Mesenchymal stem cell (in vitro differentiated cells and primary cell): ENCODE measurements at regions not wholly inside any gene's neighbourhood (a gene's known extent, or its start where the extent isn't known, plus 50 kb on each side); places are given as distances from the start of the nearest gene placed in this dataset.
A peak's percentile ranks its signal among the peaks of the same experiment; 100 is the strongest.

Experiments used
- DNase-seq: peaks from one replicate; pipeline ENCODE4 v3.0.0-alpha.2; 2013
- H2AFZ ChIP-seq: one replicate; pipeline ENCODE4 v1.6.1; 2013; ENCODE audit warnings: low read depth, mild to moderate bottlenecking, control low read depth, inconsistent platforms, low read length, moderate library complexity
- H2AK5ac ChIP-seq: 2 replicates; pipeline ENCODE4 v1.6.1; 2013; ENCODE audit warnings: low read length, moderate library complexity, mild to moderate bottlenecking, inconsistent platforms; ENCODE audit not compliant: severe bottlenecking
- H2BK120ac ChIP-seq: one replicate; pipeline ENCODE4 v1.6.1; 2013; ENCODE audit warnings: low read depth, mild to moderate bottlenecking, inconsistent platforms, low read length, moderate library complexity
- H2BK12ac ChIP-seq, 2 experiments: one replicate each; pipeline ENCODE4 v1.6.1; 2013; ENCODE audit warnings: inconsistent platforms in 2 of 2, low read length in 2 of 2, mild to moderate bottlenecking in 2 of 2, moderate library complexity in 2 of 2, control low read depth in 1 of 2
- H2BK15ac ChIP-seq: one replicate; pipeline ENCODE4 v1.6.1; 2013; ENCODE audit warnings: mild to moderate bottlenecking, low read depth, inconsistent platforms; ENCODE audit not compliant: poor library complexity, severe bottlenecking
- H2BK5ac ChIP-seq: 2 replicates; pipeline ENCODE4 v1.6.1; 2013; ENCODE audit warnings: low read depth, mild to moderate bottlenecking, low read length, control low read depth, inconsistent platforms; ENCODE audit not compliant: poor library complexity, severe bottlenecking
- H3K14ac ChIP-seq, 2 experiments: one replicate each; pipeline ENCODE4 v1.6.1; 2013; ENCODE audit warnings: inconsistent platforms in 2 of 2, low read length in 2 of 2, control low read depth in 1 of 2, mild to moderate bottlenecking in 1 of 2, moderate library complexity in 1 of 2
- H3K18ac ChIP-seq, 2 experiments: one replicate each; pipeline ENCODE4 v1.6.1; 2013; ENCODE audit warnings: inconsistent platforms in 2 of 2, low read length in 2 of 2, control low read depth in 1 of 2, low read depth in 1 of 2, mild to moderate bottlenecking in 1 of 2
- H3K23ac ChIP-seq, 2 experiments: one replicate each; pipeline ENCODE4 v1.6.1; 2013; ENCODE audit warnings: inconsistent platforms in 2 of 2, low read length in 2 of 2, mild to moderate bottlenecking in 2 of 2, moderate library complexity in 2 of 2, control low read depth in 1 of 2
- H3K27ac ChIP-seq: 2 replicates; pipeline ENCODE4 v1.5.1; 2013; ENCODE audit warnings: mild to moderate bottlenecking, moderate library complexity, low read length, control low read depth, inconsistent platforms; ENCODE audit not compliant: poor library complexity, severe bottlenecking
- H3K27me3 ChIP-seq, 2 experiments: 2 replicates each; pipeline versions ENCODE4 v1.6.1 to v1.7.0; 2013; ENCODE audit warnings: low read length in 2 of 2, mild to moderate bottlenecking in 2 of 2, moderate library complexity in 2 of 2, control low read depth in 1 of 2, inconsistent platforms in 1 of 2; ENCODE audit not compliant: control insufficient read depth in 1 of 2, insufficient read depth in 1 of 2
- H3K36me3 ChIP-seq, 2 experiments: 2 replicates each; pipeline versions ENCODE4 v1.6.1 to v1.7.0; 2013; ENCODE audit warnings: low read length in 2 of 2, control low read depth in 1 of 2, inconsistent platforms in 1 of 2, low read depth in 1 of 2, mild to moderate bottlenecking in 1 of 2; ENCODE audit not compliant: insufficient read depth in 2 of 2, control insufficient read depth in 1 of 2
- H3K4ac ChIP-seq, 2 experiments: one replicate each; pipeline ENCODE4 v1.6.1; 2013; ENCODE audit warnings: inconsistent platforms in 2 of 2, low read length in 2 of 2, mild to moderate bottlenecking in 2 of 2, moderate library complexity in 2 of 2, control low read depth in 1 of 2, low read depth in 1 of 2
- H3K4me1 ChIP-seq: 2 replicates; pipeline ENCODE4 v1.6.1; 2013; ENCODE audit warnings: low read depth, low read length, control low read depth; ENCODE audit not compliant: control insufficient read depth, insufficient read depth
- H3K4me2 ChIP-seq: 2 replicates; pipeline ENCODE4 v1.6.1; 2013; ENCODE audit warnings: low read length, mild to moderate bottlenecking, inconsistent platforms; ENCODE audit not compliant: poor library complexity, severe bottlenecking
- H3K4me3 ChIP-seq, 2 experiments: 2 replicates each; pipeline versions ENCODE4 v1.5.1 to v1.7.0; 2013; ENCODE audit warnings: low read length in 2 of 2, mild to moderate bottlenecking in 2 of 2, control low read depth in 1 of 2, low read depth in 1 of 2; ENCODE audit not compliant: insufficient read depth in 1 of 2
- H3K79me1 ChIP-seq: replicated peaks from 2 replicates; pipeline ENCODE4 v1.6.1; 2013; ENCODE audit warnings: mild to moderate bottlenecking, control low read depth, low read length, inconsistent platforms; ENCODE audit not compliant: poor library complexity, severe bottlenecking
- H3K9ac ChIP-seq: 2 replicates; pipeline ENCODE4 v1.7.0; 2013; ENCODE audit warnings: mild to moderate bottlenecking, low read length, moderate library complexity
- H3K9me3 ChIP-seq: 2 replicates; pipeline ENCODE4 v1.7.0; 2013; ENCODE audit warnings: mild to moderate bottlenecking, low read length; ENCODE audit not compliant: control insufficient read depth
- H4K8ac ChIP-seq: one replicate; pipeline ENCODE4 v1.6.1; 2013; ENCODE audit warnings: inconsistent platforms, mild to moderate bottlenecking, low read length, moderate library complexity
- H4K91ac ChIP-seq: one replicate; pipeline ENCODE4 v1.6.1; 2013; ENCODE audit warnings: mild to moderate bottlenecking, low read length, inconsistent platforms
- WGBS: methylation state at CpG from one replicate; pipeline ENCODE4 v1.1.7; 2013; ENCODE audit warnings: mixed read lengths; 5-methylcytosine and 5-hydroxymethylcytosine counted together

DNA sequence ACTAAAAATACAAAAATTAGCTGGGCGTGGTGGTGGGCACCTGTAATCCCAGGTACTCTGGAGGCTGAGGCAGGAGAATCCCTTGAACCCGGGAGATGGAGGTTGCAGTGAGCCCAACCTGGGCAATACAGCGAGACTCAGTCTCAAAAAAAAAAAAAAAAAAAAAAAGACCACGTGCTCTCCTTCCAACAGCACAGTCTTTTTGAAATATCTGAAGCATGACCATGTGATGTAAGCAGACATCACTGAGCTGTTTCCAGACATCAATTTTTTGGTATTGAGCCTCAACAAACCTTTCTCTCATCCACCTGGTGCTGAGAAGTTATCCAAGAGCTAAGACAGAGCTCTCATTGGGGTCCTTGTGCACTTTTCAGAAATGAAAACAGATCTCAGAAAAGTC is 249.2 kb downstream of the FOXA2 start:
- Histone ChIP-seq H3K9ac (no peak overlapping the region), H3K79me1 (no peaks in the 10 kb centered on the region), H3K23ac (no peak overlapping the region), H2AK5ac (no peak overlapping the region), H3K4me1 (no peaks in the 10 kb centered on the region), H2BK15ac (no peak overlapping the region), H4K91ac (no peak overlapping the region), H2AFZ (no peak overlapping the region), H2BK120ac (no peak overlapping the region), H2BK12ac (no peak overlapping the region), H3K27ac (no peak overlapping the region), H3K4me2 (no peak overlapping the region), H3K4me3 (no peak overlapping the region), H3K18ac (no peak overlapping the region), H3K36me3 (no peaks in the 10 kb centered on the region), H4K8ac (no peak overlapping the region), H3K4ac (no peak overlapping the region), H3K27me3 (peaks cover 44 to 80% of the 10 kb centered on the region in 2 experiments), H2BK5ac (no peak overlapping the region), H3K9me3 (no peaks in the 10 kb centered on the region), H3K14ac (no peak overlapping the region)
- no peak for DNase-seq
- 47% methylated on average over 4 of the region's 4 CpGs for WGBS

DNA sequence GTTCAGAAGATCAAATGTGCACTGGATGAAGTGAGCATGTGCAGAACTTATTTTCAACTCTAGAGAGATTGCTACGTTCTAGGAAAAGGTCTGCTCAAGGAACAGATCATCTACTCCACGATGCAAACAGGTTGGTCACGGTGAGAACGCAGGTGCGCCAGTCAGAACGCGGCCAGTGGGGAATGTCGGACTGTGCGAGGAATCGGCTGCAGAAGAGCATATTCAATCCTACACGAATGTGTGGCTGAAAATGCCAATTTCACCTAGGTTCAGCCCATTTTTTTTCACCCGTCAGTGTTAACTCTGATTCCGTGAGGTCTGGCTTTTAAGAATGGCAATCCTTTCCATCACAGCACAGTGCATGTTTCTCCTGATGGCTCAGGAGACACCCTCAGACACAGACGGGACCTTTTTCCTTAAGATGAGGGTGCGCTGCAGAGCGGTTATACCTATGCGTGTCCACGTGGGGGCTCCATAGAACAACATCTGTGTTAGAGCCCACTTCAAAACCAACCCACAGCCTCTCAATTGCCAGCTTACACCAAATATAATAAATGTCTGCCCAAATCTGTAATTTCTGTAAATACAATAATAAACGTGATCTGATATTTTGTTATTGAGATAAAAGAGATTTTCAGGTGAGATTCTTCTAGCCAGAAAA is 250.4 kb downstream of the FOXA2 start:
- 51% methylated on average over 18 of the region's 19 CpGs for WGBS

DNA sequence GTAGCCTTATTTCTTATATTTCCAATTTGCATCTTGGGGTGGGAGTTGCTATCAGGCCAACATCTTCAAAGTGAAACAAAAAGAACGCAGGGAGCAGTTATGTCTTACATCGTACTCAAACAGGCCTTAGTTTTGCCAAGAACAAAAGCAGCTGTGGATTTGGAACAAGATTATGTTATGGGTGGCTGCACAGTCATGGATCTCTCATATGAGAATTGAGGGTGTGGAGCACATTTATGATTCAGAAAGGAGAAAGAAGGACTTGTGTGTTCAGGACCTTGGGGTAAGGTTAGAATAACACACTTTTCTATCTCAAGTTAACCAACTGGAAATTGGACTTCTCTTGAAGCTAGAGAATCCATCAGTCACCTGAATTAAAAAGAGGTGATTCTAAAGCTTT is 259.9 kb downstream of the FOXA2 start:
- DNase-seq, result no peak
- Histone ChIP-seq H3K4me2 (no peak overlapping the region), H4K91ac (no peak overlapping the region), H3K18ac (no peak overlapping the region), H2BK120ac (no peak overlapping the region), H3K4me1 (no peaks in the 10 kb centered on the region), H3K79me1 (no peaks in the 10 kb centered on the region), H3K4ac (no peak overlapping the region), H2BK12ac (no peak overlapping the region), H2BK15ac (no peak overlapping the region), H2AFZ (no peak overlapping the region), H3K27ac (no peak overlapping the region), H4K8ac (no peak overlapping the region), H3K23ac (no peak overlapping the region), H3K9ac (peak overlapping the region; percentile 46), H3K36me3 (no peaks in the 10 kb centered on the region), H3K27me3 (peaks cover 10 to 21% of the 10 kb centered on the region in 2 experiments), H3K9me3 (no peaks in the 10 kb centered on the region), H3K14ac (no peak overlapping the region), H3K4me3 (peak overlapping the region in 1 of 2 experiments; percentile 17), H2AK5ac (no peak overlapping the region), H2BK5ac (no peak overlapping the region)
- WGBS, result 93% methylated on average over 2 of the region's 2 CpGs

More for the DNA sequence above, 250.4 kb downstream of the FOXA2 start:
- Histone ChIP-seq H3K14ac (no peak overlapping the region), H3K4me2 (no peak overlapping the region), H3K79me1 (no peaks in the 10 kb centered on the region), H4K91ac (no peak overlapping the region), H2BK5ac (no peak overlapping the region), H3K27ac (no peak overlapping the region), H3K4ac (no peak overlapping the region), H2BK12ac (no peak overlapping the region), H3K4me3 (no peak overlapping the region), H3K9ac (no peak overlapping the region), H3K23ac (no peak overlapping the region), H3K36me3 (no peaks in the 10 kb centered on the region), H2BK15ac (no peak overlapping the region), H2BK120ac (no peak overlapping the region), H3K18ac (no peak overlapping the region), H3K4me1 (no peaks in the 10 kb centered on the region), H3K9me3 (no peaks in the 10 kb centered on the region), H2AK5ac (no peak overlapping the region), H4K8ac (no peak overlapping the region), H2AFZ (no peak overlapping the region), H3K27me3 (peaks cover 44 to 79% of the 10 kb centered on the region in 2 experiments)
- DNase-seq, result peak; percentile 54

DNA sequence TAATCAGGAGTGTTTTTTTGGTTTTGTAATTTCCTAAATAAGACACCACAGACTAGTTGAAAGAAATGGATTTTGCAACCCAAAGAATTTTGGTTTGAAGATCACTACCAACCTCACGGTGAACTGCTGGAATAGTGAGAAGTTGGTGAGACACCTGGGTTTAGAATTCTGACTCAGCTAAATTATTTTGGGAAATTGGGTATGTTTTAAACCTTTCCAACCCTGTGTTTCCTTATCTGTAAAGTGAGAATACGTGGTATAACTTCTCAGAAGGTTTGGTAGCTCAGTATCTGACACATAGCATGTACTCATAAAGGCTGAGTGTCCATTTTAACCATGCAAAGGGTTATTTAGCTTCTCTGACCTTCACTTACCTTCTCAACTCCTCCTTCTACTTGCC is 261.9 kb downstream of the FOXA2 start:
- Histone ChIP-seq H3K9me3 (no peaks in the 10 kb centered on the region), H2AK5ac (no peak overlapping the region), H3K18ac (no peak overlapping the region), H4K8ac (no peak overlapping the region), H3K4me3 (no peak overlapping the region), H3K14ac (no peak overlapping the region), H3K4me2 (no peak overlapping the region), H3K27me3 (peaks cover 10 to 14% of the 10 kb centered on the region in 2 experiments), H2BK5ac (no peak overlapping the region), H3K4ac (no peak overlapping the region), H3K4me1 (no peaks in the 10 kb centered on the region), H3K27ac (no peak overlapping the region), H3K79me1 (no peaks in the 10 kb centered on the region), H4K91ac (no peak overlapping the region), H3K36me3 (no peaks in the 10 kb centered on the region), H3K9ac (no peak overlapping the region), H2BK12ac (no peak overlapping the region), H2BK15ac (no peak overlapping the region), H2BK120ac (no peak overlapping the region), H3K23ac (no peak overlapping the region), H2AFZ (no peak overlapping the region)
- 60% methylated on average over 1 of the region's 2 CpGs for WGBS
- DNase-seq, result no peak
